BJ (cell line): ENCODE measurements at regions not wholly inside any gene's neighbourhood (a gene's known extent, or its start where the extent isn't known, plus 50 kb on each side); places are given as distances from the start of the nearest gene placed in this dataset.

Experiments used
- CTCF ChIA-PET: fragments of 350-600 bp; formaldehyde crosslinking; extraction: SDS; loops from one replicate; lab custom pipeline; 2021; ENCODE audit warnings: antibody characterized with exemption, inconsistent platforms; lab: Yijun Ruan, JAX
- POLR2A ChIA-PET: fragments of 300-600 bp; sonication (Branson Sonifier 250); formaldehyde crosslinking; extraction: SDS; loops from one replicate; lab custom pipeline; 2021; ENCODE audit warnings: antibody characterized with exemption; lab: Charles Lee
- DNase-seq: peaks from one replicate; pipeline ENCODE4 v3.0.0-alpha.2; 2011; ENCODE audit warnings: low read depth
- H3K27me3 ChIP-seq: 2 replicates; pipeline ENCODE4 v1.6.0; 2011; ENCODE audit warnings: low read length; ENCODE audit not compliant: control insufficient read depth, insufficient read depth
- H3K36me3 ChIP-seq: 2 replicates; pipeline ENCODE4 v1.5.1; 2011; ENCODE audit warnings: low read length; ENCODE audit not compliant: control insufficient read depth, insufficient read depth
- H3K4me3 ChIP-seq: 2 replicates; pipeline ENCODE4 v1.5.1; 2011; ENCODE audit warnings: low read depth, mild to moderate bottlenecking, control low read depth, low read length
- CTCF ChIP-seq: IDR thresholded peaks from 2 replicates; pipeline ENCODE4 v1.5.1; 2011; ENCODE audit warnings: low read depth, mild to moderate bottlenecking, control low read depth, inconsistent platforms, low read length, moderate library complexity; ENCODE audit not compliant: insufficient read depth

DNA sequence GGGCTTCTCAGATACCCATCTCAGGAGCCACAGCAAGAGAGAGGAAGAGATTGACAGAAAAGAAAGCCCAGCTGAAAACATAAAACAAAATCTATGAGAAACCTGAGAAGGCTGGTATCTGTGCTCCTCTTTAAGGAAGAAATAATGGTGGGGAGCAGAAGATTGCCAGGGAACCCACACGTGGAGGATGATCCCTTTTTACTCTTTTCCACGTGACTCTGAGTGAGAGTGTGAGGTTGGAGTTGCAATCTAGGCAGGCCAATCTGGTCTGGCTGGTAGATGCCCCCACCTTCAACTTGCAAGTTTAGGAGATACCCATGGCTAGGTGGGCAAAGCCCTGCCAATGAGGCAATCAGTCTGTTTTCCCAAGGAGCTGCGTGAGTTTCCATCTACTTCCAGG lies 202.3 kb downstream of the TENT4A start:
- Histone ChIP-seq H3K27me3 (no peaks in the 10 kb centered on the region), H3K4me3 (no peak overlapping the region), H3K36me3 (no peaks in the 10 kb centered on the region)
- no peak for TF ChIP-seq CTCF
- DNase-seq, result no peak
- ChIA-PET CTCF (no interaction called here), POLR2A (no interaction called here)

- TF ChIP-seq CTCF, result no peak
- no peaks in the 10 kb centered on the region for H3K27me3 ChIP-seq
- H3K36me3 ChIP-seq, result no peaks in the 10 kb centered on the region
- ChIA-PET POLR2A (no interaction called here), CTCF (no interaction called here)
- H3K4me3 ChIP-seq, result no peak overlapping the region
- DNase-seq, result no peak
Measured at GRCh38 chr5:6918255-6918654, 205.0 kb downstream of the TENT4A start.

- CTCF ChIA-PET, result no interaction called here
- no peak overlapping the region for H3K4me3 ChIP-seq
- TF ChIP-seq CTCF, result no peak
- H3K36me3 ChIP-seq, result no peaks in the 10 kb centered on the region
- POLR2A ChIA-PET, result no interaction called here
- no peaks in the 10 kb centered on the region for H3K27me3 ChIP-seq
- DNase-seq, result no peak
Measured at GRCh38 chr5:6920628-6921256, 207.5 kb downstream of the TENT4A start.

- POLR2A ChIA-PET, result no interaction called here
Measured at GRCh38 chr5:6926491-6927038, 213.3 kb downstream of the TENT4A start.

GRCh38 chr5:6936031-6936430 lies 222.8 kb downstream of the TENT4A start:
- no peaks in the 10 kb centered on the region for H3K36me3 ChIP-seq
- no peaks in the 10 kb centered on the region for H3K27me3 ChIP-seq
- no peak overlapping the region for H3K4me3 ChIP-seq
- DNase-seq, result no peak
- TF ChIP-seq CTCF, result no peak
- ChIA-PET POLR2A (no interaction called here), CTCF (no interaction called here)

More at GRCh38 chr5:6926491-6927038, 213.3 kb downstream of the TENT4A start:
- H3K27me3 ChIP-seq, result no peaks in the 10 kb centered on the region
- no peak for DNase-seq
- H3K4me3 ChIP-seq, result no peak overlapping the region
- TF ChIP-seq CTCF, result no peak
- CTCF ChIA-PET, result interaction anchor here (0.7 kb wide), 1 partner anchor 188 kb away, joined by 3 read pairs; no protein-coding TSS in a partner anchor
- H3K36me3 ChIP-seq, result no peaks in the 10 kb centered on the region
